ENCODE measurements at regions not wholly inside any gene's neighbourhood (a gene's known extent, or its start where the extent isn't known, plus 50 kb on each side); places are given as distances from the start of the nearest gene placed in this dataset.
A peak's percentile ranks its signal among the peaks of the same experiment; 100 is the strongest.

DNA sequence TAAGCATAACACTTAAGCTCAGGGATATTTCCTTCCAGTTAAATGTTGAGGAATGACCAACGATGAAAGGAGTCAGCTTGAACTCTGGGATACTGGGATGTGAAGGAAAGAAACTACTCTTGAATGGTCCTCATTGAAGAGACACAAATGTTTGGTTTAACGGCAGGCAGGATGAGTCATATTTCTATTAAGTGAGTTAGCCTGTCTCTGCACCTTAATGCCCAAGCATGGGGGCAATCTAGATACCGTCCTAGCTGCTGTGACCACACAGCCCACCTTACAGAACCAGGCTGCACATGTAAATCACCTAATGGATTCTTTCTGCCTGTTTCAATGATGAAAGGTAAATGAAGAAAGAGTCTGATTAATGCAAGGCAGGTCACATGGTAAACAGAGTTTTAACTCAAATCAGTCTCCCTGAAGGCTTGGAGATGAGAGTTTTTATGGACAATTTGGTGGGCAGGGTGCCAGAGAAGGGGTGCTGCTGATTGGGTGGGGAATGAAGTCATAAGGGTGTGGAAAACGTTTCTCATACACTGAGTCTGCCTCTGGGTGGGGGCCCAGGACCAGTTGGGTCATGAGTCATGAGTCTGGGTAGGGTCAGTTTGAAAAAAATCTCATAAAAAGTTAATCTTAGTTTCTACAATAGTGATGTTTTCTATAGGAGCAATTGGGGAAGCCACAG is 144.6 kb upstream of the MMADHC start:
- DNase-seq (ENCODE audit: low read depth): peak; percentile 91
- TF ChIP-seq, protein P1, sequence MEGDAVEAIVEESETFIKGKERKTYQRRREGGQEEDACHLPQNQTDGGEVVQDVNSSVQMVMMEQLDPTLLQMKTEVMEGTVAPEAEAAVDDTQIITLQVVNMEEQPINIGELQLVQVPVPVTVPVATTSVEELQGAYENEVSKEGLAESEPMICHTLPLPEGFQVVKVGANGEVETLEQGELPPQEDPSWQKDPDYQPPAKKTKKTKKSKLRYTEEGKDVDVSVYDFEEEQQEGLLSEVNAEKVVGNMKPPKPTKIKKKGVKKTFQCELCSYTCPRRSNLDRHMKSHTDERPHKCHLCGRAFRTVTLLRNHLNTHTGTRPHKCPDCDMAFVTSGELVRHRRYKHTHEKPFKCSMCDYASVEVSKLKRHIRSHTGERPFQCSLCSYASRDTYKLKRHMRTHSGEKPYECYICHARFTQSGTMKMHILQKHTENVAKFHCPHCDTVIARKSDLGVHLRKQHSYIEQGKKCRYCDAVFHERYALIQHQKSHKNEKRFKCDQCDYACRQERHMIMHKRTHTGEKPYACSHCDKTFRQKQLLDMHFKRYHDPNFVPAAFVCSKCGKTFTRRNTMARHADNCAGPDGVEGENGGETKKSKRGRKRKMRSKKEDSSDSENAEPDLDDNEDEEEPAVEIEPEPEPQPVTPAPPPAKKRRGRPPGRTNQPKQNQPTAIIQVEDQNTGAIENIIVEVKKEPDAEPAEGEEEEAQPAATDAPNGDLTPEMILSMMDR (conservative IDR thresholded peaks at IDR 0.05; ENCODE audit: control insufficient read depth, insufficient read depth, low read depth, low read length): no peak
- no peak overlapping the region for H3K4me3 ChIP-seq (ENCODE audit: control insufficient read depth, low read depth, low read length)

DNA sequence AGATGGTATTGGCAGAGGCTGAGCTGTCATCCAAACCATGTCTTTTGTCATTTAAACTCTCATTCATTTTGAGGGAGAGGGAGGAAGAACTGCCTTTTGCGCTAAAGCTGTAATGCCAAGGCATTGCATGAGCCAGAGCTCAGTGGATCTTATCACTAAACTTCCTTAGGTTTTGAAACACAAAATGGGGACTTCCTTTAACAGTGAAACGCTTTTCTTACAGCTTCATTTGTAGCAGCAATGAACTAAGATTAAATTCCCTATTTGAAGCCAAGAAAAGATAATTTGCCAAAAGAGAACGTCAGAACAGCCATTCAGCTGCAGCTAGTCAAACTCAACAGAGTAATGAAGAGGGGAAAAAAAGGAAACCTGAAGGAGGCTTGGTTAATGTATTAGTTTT is 143.5 kb upstream of the MMADHC start:
- DNase-seq (ENCODE audit: low read depth): no peak
- no peak overlapping the region for H3K4me3 ChIP-seq (ENCODE audit: control insufficient read depth, low read depth, low read length)
- TF ChIP-seq, protein P1 (conservative IDR thresholded peaks at IDR 0.05; ENCODE audit: control insufficient read depth, insufficient read depth, low read depth, low read length): no peak

DNA sequence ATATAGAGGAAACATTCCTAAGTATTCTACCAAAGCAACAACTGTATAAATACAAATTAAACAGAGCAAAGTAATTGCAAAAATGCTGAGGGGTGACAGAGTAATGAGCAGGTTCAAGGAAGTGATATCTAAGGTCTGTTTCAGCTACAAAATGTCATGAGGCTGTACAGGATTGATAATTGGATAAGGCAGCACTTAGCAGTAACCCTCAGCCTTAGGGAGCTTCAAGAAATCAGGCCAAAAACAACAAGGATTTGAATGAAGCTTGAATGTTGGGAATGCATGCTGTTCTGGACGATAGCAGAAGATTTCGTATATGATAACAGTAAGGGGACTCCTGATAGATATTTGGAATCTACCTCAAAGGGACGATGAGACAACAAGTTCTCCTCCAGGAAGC is 142.0 kb upstream of the MMADHC start:
- H3K4me3 ChIP-seq (ENCODE audit: control insufficient read depth, low read depth, low read length): no peak overlapping the region
- DNase-seq (ENCODE audit: low read depth): no peak
- TF ChIP-seq, protein P1 (conservative IDR thresholded peaks at IDR 0.05; ENCODE audit: control insufficient read depth, insufficient read depth, low read depth, low read length): no peak

DNA sequence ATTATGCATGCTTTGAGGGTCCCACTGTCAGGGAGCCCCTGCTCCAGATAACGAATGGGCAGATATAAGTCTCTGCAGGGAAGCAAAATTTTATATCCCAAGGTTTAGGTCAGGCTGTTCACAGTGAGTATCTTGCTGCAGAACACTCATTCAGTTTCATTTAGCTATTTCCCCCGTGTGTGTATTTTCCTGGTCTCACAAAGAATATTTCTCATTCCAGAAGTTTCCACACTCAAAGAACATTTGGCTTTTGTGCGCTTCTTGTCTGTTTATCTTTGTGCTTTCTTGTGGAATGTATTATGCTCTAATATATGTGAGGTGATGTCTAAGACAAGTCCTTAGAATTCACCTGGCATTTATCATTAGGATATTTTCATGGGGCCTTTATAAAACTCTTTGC is 140.4 kb upstream of the MMADHC start:
- no peak for DNase-seq (ENCODE audit: low read depth)
- no peak overlapping the region for H3K4me3 ChIP-seq (ENCODE audit: control insufficient read depth, low read depth, low read length)
- TF ChIP-seq, protein P1 (conservative IDR thresholded peaks at IDR 0.05; ENCODE audit: control insufficient read depth, insufficient read depth, low read depth, low read length): no peak

DNA sequence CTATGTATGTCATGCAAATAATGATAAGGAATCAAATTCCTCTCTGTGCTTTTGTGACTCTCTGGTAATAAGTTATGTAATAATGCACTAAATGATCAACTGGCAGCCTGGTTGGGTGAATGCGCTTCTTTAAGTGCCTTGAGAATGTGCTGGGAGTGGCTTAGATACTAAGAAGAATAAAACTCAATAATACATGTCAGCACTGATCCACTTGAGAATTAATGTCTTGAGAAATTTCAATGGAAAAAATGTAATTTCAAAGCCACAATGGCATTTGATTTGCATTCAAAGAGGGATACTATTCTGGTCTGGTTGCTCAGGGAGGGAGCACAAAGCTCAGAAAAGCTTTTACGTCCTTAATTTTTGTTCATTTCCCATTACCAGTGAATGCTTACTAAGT is 137.7 kb upstream of the MMADHC start:
- no peak for DNase-seq (ENCODE audit: low read depth)
- TF ChIP-seq, protein P1 (conservative IDR thresholded peaks at IDR 0.05; ENCODE audit: control insufficient read depth, insufficient read depth, low read depth, low read length): no peak
- H3K4me3 ChIP-seq (ENCODE audit: control insufficient read depth, low read depth, low read length): no peak overlapping the region

DNA sequence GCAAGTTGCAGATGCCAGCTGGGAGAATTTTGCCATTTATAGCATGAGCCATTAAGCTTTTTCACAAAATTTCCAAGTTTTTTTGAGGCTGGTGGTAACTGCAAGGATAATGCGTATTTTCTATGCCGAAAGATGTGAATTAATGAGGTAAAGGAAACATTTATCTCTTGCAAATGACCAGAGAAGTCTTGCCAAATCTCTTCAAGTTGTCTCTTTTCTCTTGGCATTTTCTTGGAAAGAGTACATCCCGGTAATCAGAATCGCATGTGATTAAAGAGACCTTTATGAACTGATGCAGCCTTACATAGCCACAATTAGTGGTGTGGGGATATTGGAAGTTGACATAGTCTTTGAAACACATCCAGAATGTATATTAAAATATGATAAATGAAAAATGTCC is 136.5 kb upstream of the MMADHC start:
- no peak for DNase-seq (ENCODE audit: low read depth)
- H3K4me3 ChIP-seq (ENCODE audit: control insufficient read depth, low read depth, low read length): no peak overlapping the region
- TF ChIP-seq, protein P1 (conservative IDR thresholded peaks at IDR 0.05; ENCODE audit: control insufficient read depth, insufficient read depth, low read depth, low read length): no peak

DNA sequence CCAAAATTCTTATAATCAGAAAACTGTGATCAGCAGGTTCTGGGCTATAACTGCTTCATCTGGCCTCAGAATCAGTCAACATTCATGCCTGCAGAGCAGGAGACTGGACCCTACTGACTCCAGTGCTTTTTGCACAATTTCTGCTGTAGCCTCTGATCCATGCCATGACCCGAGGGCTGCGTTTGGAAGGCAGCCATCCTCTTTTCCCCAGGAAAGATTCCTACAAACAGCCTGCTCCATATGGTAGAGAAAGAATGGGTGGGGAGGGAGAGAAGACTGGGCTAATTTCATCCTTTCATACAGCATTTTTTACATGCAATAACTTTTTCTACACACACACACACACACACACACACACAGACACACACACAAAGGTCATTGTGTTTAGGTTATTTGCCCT is 133.0 kb upstream of the MMADHC start:
- no peak for DNase-seq (ENCODE audit: low read depth)
- no peak overlapping the region for H3K4me3 ChIP-seq (ENCODE audit: control insufficient read depth, low read depth, low read length)
- TF ChIP-seq, protein P1 (conservative IDR thresholded peaks at IDR 0.05; ENCODE audit: control insufficient read depth, insufficient read depth, low read depth, low read length): no peak
